ENCODE measurements at regions not wholly inside any gene's neighbourhood (a gene's known extent, or its start where the extent isn't known, plus 50 kb on each side); places are given as distances from the start of the nearest gene placed in this dataset.
"Not testable (repeated sequence)": the region's sequence is repeated elsewhere in the genome, so short reads cannot be mapped to it uniquely, and the experiment has no call there.

DNA sequence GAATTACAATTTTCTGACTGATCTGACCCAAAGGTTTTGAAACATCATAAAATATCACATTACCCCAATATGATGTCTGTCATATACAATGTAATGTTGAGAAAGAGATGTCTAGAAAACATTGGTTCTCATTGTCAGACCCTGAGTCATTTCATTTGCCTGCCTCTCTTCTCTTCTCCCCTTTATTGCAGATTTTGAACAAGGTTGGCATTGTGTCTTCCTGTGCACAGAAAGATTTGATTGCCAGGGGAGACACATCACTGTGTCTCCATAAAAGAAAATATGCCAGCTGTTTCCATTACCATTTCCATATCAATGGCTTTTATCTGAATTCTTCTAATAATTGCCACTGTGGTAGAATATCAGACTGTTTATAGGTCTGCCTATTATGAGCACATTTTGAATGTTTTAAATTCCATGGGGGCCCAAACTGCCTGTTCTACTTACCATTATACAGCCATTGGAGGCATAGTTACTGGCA, 65.6 kb downstream of the IFI44 start:
- H3K4me1 Mint-ChIP-seq, result no peaks in the 10 kb centered on the region
- H3K4me3 Mint-ChIP-seq, result no peak overlapping the region
- H3K36me3 Mint-ChIP-seq (ENCODE audit: low read depth), result no peaks in the 10 kb centered on the region
- no peak for ATAC-seq (replicated peaks)
- H3K9me3 Mint-ChIP-seq, result no peaks in the 10 kb centered on the region
- H3K27me3 Mint-ChIP-seq, result peaks cover 4% of the 10 kb centered on the region
- H3K27ac Mint-ChIP-seq, result no peak overlapping the region

DNA sequence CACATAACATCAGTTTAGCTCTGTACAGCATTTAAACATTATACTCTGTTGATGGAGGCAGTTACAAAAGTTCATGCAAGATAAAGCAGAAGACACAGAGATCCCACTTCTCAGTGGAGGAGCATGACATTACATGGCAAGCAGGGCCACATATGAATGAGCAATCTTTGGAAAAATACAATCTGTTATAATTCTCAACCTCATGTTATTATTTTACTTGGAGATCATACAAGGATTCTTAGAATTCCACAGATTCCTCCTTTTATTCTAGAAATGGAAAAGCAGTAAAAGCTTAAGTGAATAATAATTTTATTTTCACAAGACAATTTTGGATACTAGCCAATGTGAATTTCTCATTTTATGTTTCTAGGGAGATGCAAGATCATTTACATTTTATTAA, 66.6 kb downstream of the IFI44 start:
- no peak for ATAC-seq (replicated peaks)
- Mint-ChIP-seq H3K4me3 (no peak overlapping the region), H3K36me3 (ENCODE audit: low read depth) (no peaks in the 10 kb centered on the region), H3K27me3 (peaks cover 4% of the 10 kb centered on the region), H3K4me1 (no peaks in the 10 kb centered on the region), H3K9me3 (no peaks in the 10 kb centered on the region), H3K27ac (no peak overlapping the region)

DNA sequence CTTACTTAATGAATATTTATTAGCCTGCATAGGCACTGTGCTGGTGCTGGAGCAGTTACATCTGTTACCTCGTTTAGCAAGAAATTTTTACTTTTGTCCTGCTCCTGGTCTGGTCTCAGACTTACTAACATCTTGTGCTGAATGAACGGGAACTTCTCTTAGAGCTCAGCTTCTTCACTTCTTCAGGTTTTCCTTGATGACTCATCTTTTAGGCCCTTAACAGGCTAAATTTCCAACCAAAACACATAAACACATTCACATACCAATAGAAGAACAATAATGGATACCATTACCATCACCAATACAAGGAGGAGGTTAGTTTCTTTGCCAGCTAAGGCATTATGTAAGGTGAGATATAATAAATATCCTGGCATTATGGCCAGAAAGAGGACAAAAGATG, 68.9 kb downstream of the IFI44 start:
- Mint-ChIP-seq H3K27ac (no peak overlapping the region), H3K4me1 (no peaks in the 10 kb centered on the region), H3K36me3 (ENCODE audit: low read depth) (no peaks in the 10 kb centered on the region), H3K9me3 (no peaks in the 10 kb centered on the region), H3K27me3 (peaks cover 11% of the 10 kb centered on the region), H3K4me3 (no peak overlapping the region)
- no peak for ATAC-seq (replicated peaks)

DNA sequence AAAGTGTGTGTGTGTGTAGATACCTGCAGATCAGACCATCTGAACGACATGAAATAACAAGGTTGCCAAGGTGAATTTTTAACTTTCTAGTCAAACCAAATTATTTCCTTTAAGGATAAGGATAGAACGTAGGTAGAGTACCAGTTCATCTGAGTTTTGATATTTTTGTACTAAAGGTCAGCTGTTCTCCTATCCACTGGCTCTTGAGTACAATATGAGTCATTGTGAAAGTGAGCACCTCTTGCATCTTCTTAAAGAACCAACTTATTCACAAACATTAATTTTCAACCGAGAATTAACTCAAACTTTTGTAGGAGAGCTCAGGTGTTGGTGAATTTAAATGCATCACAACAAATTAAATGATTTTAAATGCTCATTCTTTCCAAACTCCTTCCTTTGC, 71.5 kb downstream of the IFI44 start:
- Mint-ChIP-seq H3K9me3 (no peaks in the 10 kb centered on the region), H3K36me3 (ENCODE audit: low read depth) (no peaks in the 10 kb centered on the region), H3K4me1 (no peaks in the 10 kb centered on the region), H3K4me3 (no peak overlapping the region), H3K27ac (no peak overlapping the region), H3K27me3 (peaks cover 14% of the 10 kb centered on the region)
- no peak for ATAC-seq (replicated peaks)

DNA sequence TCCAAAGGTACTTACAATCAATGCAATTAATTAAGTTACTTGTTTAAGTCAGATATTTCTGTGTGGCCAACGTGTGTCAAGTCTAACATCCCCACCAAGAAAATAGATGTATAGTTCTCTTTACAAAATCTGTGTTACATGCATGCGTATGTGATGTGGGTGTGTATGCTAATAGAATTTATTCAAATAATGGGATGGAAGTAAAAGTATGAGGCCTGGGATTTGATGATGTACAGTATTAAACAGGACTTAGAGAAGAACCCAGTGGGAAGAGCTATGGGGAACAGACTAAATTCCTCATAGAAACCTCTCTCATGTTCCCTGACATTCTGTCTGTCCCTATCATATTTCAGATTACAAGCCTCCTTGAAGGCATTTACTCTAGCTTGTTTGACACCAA, 72.5 kb downstream of the IFI44 start:
- no peaks in the 10 kb centered on the region for H3K9me3 Mint-ChIP-seq
- H3K4me3 Mint-ChIP-seq, result no peak overlapping the region
- no peaks in the 10 kb centered on the region for H3K36me3 Mint-ChIP-seq (ENCODE audit: low read depth)
- H3K27ac Mint-ChIP-seq, result no peak overlapping the region
- no peak for ATAC-seq (replicated peaks)
- H3K4me1 Mint-ChIP-seq, result no peaks in the 10 kb centered on the region
- H3K27me3 Mint-ChIP-seq, result peaks cover 19% of the 10 kb centered on the region

DNA sequence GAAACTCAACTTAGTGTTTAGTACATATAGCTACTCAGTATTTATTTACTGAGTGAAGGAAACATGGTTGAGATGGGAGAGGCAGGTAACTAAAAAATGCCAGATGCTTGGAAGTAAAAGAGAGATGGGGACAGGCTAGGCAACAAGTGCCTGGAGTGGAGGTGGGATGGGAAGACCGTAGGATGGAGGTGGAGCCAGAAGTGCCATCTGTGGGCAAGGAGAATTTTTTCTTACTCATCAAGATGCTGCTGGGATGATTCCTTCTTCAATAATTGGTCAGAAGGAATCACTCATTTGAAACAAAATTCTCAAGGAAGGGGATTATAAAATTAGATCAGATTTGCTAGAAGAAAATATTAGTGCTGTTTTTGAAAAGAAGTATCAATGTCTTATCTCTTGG, 72.9 kb downstream of the IFI44 start:
- H3K36me3 Mint-ChIP-seq (ENCODE audit: low read depth), result no peaks in the 10 kb centered on the region
- no peaks in the 10 kb centered on the region for H3K4me1 Mint-ChIP-seq
- H3K9me3 Mint-ChIP-seq, result no peaks in the 10 kb centered on the region
- no peak for ATAC-seq (replicated peaks)
- H3K27me3 Mint-ChIP-seq, result peaks cover 19% of the 10 kb centered on the region
- H3K27ac Mint-ChIP-seq, result no peak overlapping the region
- H3K4me3 Mint-ChIP-seq, result no peak overlapping the region

DNA sequence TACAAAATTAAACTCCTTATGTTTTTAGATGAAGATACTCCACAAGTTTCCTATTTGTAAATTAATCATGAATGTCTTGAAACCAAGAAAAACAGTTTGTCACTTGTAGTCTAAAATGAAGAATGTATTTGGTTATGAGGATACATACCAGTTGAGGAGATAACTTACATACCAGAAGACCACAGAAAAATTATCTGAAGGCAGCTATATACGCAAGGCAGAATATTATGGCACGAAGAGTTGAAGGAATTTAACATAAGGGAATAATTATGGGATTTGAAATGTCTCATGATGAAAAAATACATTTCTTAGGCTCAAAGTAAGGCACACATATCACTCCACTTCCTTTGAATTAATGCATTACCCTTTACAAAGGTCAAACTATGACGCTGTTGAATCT, 73.3 kb downstream of the IFI44 start:
- no peak for ATAC-seq (replicated peaks)
- no peaks in the 10 kb centered on the region for H3K4me1 Mint-ChIP-seq
- H3K27me3 Mint-ChIP-seq, result peaks cover 19% of the 10 kb centered on the region
- no peak overlapping the region for H3K4me3 Mint-ChIP-seq
- no peaks in the 10 kb centered on the region for H3K9me3 Mint-ChIP-seq
- H3K36me3 Mint-ChIP-seq (ENCODE audit: low read depth), result no peaks in the 10 kb centered on the region
- H3K27ac Mint-ChIP-seq, result no peak overlapping the region

DNA sequence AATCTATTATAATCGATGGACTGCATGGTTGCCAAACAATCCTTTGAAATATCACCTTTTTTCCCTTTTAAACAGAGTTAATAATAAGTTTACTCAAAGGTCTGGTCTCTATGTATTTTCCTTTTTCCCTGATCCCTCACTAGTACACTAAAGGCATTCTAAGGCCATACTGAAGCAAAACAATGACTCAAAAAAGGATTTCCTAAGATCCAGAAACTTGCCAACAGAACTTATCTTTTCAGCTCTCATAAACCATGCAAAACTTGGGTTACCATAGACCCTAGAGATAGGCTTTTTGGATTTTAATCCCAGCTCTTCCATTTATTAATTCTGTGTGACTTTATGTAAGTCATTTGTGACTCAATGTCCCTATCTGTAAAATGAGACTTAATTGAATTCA, 77.1 kb downstream of the IFI44 start:
- H3K27me3 Mint-ChIP-seq, result peaks cover 23% of the 10 kb centered on the region
- no peaks in the 10 kb centered on the region for H3K9me3 Mint-ChIP-seq
- H3K4me3 Mint-ChIP-seq, result no peak overlapping the region
- H3K27ac Mint-ChIP-seq, result no peak overlapping the region
- H3K4me1 Mint-ChIP-seq, result no peaks in the 10 kb centered on the region
- no peak for ATAC-seq (replicated peaks)
- no peaks in the 10 kb centered on the region for H3K36me3 Mint-ChIP-seq (ENCODE audit: low read depth)

DNA sequence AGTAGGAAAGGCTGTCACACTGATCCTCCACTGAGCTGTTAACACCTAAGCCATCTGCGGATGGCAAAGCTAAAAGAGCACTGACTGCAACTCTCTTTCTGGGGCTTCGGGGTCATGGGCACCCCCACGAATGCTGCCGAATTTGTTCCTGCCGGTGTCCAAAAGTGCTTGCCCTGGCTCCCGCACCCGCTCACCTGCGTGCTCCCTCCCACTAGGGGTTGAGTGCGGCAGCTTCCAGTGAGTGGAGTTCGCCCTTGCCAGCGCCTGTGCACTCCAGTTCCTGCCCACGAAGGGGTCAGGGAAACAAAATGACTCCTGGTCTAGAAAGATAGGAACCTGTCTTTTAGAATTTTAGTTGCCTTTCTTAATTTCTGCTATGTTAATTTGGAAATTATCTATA, 78.7 kb downstream of the IFI44 start:
- H3K27me3 Mint-ChIP-seq, result peaks cover 19% of the 10 kb centered on the region
- no peaks in the 10 kb centered on the region for H3K4me1 Mint-ChIP-seq
- H3K4me3 Mint-ChIP-seq, result no peak overlapping the region
- ATAC-seq (replicated peaks), result no peak
- no peak overlapping the region for H3K27ac Mint-ChIP-seq
- no peaks in the 10 kb centered on the region for H3K9me3 Mint-ChIP-seq
- no peaks in the 10 kb centered on the region for H3K36me3 Mint-ChIP-seq (ENCODE audit: low read depth)

DNA sequence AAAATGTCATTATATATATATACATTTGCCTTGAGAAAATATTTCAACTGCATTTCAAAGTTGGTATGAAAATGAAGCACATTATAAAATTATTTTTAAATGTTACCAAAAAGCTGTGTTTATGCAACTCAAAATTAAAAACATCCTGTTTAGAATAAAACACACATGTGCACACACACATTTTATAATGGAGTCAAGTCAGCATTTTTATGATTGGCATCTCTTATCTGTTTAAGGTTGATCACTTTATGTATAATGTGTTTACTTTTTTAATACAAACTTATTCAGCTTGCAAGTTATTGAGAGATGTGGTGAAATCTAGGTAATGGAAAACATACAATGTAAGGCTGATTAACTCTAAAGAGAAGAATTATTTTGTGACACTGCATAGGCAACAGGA, 80.4 kb downstream of the IFI44 start:
- no peak overlapping the region for H3K4me3 Mint-ChIP-seq
- H3K9me3 Mint-ChIP-seq, result no peaks in the 10 kb centered on the region
- no peaks in the 10 kb centered on the region for H3K4me1 Mint-ChIP-seq
- no peak for ATAC-seq (replicated peaks)
- peaks cover 15% of the 10 kb centered on the region for H3K27me3 Mint-ChIP-seq
- no peak overlapping the region for H3K27ac Mint-ChIP-seq
- H3K36me3 Mint-ChIP-seq (ENCODE audit: low read depth), result no peaks in the 10 kb centered on the region

DNA sequence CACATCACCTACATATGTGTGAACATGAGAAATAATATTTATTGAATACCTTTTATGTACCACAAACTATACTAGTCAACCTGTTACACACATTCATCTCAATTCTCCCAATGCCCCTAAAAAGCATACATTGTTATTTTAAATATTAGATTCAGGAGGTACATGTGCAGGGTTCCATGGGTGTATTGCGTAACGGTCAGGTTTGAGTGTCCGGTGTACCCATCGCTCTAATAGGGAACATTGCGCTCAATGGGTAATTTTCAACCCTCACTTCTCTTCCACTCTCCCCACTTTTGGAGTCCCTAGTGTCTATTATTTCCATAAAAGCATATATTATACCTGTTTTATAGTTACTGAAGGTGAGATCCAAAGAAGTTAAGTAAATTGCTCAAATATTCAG, 82.0 kb downstream of the IFI44 start:
- H3K36me3 Mint-ChIP-seq (ENCODE audit: low read depth), result no peaks in the 10 kb centered on the region
- no peaks in the 10 kb centered on the region for H3K9me3 Mint-ChIP-seq
- no peaks in the 10 kb centered on the region for H3K4me1 Mint-ChIP-seq
- H3K27me3 Mint-ChIP-seq, result peaks cover 13% of the 10 kb centered on the region
- ATAC-seq (replicated peaks), result no peak
- no peak overlapping the region for H3K27ac Mint-ChIP-seq
- no peak overlapping the region for H3K4me3 Mint-ChIP-seq

DNA sequence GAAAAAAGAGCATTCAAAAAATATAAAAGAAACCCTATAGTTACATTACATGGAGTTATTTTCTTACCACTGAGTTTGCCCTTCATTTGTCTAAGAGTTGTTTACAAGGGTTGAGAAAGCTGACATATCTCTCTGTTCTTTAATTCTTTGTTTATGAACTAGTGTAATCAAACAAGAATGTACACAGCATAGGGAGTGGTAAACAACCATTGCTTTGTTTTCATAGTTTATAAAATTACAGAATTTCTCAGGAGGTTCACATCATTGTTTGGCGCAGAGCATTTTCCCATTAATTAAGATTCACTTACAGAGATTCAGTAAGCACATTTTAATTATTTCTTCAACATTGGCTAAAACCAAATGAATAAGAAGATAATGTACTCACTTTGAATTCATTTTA, 87.6 kb downstream of the IFI44 start:
- no peak overlapping the region for H3K4me3 Mint-ChIP-seq
- H3K9me3 Mint-ChIP-seq, result peaks cover 6% of the 10 kb centered on the region
- no peaks in the 10 kb centered on the region for H3K4me1 Mint-ChIP-seq
- no peak overlapping the region for H3K27ac Mint-ChIP-seq
- H3K36me3 Mint-ChIP-seq (ENCODE audit: low read depth), result no peaks in the 10 kb centered on the region
- peaks cover 15% of the 10 kb centered on the region for H3K27me3 Mint-ChIP-seq
- ATAC-seq (replicated peaks), result no peak

DNA sequence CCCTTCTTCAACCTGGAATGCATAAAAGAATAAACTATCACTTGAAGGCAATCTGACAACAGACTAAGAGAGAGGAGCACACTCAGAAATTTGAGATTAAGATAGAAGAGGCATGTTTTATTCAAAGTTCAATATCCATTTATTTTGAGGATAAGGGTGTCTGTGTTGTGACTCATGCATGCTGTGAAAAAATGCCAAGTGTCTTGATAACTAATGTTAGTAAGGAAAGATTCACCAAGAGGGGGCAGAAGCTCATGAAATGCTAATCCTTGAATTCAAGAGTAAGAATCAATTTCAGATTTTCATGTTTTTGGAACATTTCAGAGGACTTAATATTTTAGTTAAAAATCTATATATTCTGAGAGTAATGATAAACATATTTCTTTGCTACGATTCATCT, 94.0 kb downstream of the IFI44 start:
- ATAC-seq (replicated peaks), result no peak
- Mint-ChIP-seq H3K9me3 (peaks cover under 1% of the 10 kb centered on the region), H3K27me3 (peaks cover 14% of the 10 kb centered on the region), H3K4me1 (no peaks in the 10 kb centered on the region), H3K27ac (no peak overlapping the region), H3K36me3 (ENCODE audit: low read depth) (no peaks in the 10 kb centered on the region), H3K4me3 (no peak overlapping the region)

DNA sequence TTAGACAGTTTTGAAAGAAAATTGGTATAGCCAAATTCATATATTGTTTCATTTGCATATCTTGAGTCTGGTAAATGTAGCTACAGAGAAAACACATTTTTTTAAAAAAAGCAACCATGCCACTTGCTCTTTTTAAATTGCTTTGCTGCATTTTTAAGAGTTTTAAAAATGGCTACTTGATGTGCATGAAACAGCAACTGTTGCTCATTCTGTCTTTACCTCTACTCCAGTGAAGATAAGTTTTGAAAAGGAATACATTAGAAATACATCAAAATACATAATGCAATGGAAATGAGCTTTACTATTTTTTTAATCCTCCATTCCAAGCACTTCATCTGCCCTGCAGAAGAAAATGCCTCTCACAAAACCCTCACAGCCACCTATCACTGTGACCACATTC, 95.5 kb downstream of the IFI44 start:
- H3K36me3 Mint-ChIP-seq (ENCODE audit: low read depth), result no peaks in the 10 kb centered on the region
- H3K27me3 Mint-ChIP-seq, result peaks cover 13% of the 10 kb centered on the region
- H3K4me3 Mint-ChIP-seq, result no peak overlapping the region
- no peak for ATAC-seq (replicated peaks)
- no peaks in the 10 kb centered on the region for H3K9me3 Mint-ChIP-seq
- no peak overlapping the region for H3K27ac Mint-ChIP-seq
- no peaks in the 10 kb centered on the region for H3K4me1 Mint-ChIP-seq

DNA sequence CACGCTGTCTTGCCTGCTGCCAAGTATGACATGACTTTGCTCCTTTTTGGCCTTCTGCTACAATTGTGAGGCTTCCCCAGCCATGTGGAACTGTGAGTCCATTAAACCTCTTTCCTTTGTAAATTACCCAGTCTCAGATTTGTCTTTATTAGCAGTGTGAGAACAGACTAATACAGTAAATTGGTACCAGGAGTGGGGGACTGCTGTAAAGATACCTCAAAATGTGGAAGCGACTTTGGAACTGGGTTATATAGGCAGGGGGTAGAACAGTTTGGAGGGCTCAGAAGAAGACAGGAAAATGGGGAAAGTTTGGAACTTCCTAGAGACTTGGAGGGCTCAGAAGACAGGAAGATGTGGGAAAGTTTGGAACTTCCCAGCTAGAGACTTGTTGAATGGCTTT, 104.0 kb downstream of the IFI44 start:
- ATAC-seq (replicated peaks); H3K27ac Mint-ChIP-seq; H3K4me1 Mint-ChIP-seq; H3K4me3 Mint-ChIP-seq; H3K36me3 Mint-ChIP-seq (ENCODE audit: low read depth): not testable (repeated sequence)
- Mint-ChIP-seq H3K27me3 (peaks cover 12% of the 10 kb centered on the region), H3K9me3 (peaks cover 11% of the 10 kb centered on the region)

DNA sequence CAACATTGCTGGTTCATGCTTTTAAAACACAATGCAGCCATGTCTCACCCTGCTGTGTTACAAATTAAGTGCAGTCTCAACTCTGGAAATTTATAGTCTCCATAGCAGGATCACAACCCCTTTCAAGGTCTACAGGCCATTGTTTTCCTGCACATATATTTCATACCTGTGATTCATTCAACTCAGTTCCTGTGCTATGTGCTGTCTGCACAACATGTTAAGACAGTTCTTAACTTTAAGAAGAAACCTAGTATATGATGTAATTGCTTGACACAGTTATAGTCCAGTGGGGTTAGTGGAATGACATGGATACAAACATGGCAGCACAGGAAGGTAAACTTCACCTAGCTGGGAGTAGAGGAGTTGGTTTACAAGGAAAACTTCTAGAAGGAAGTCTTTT, 106.4 kb downstream of the IFI44 start:
- no peaks in the 10 kb centered on the region for H3K4me1 Mint-ChIP-seq
- H3K9me3 Mint-ChIP-seq, result peaks cover 11% of the 10 kb centered on the region
- H3K27me3 Mint-ChIP-seq, result peaks cover 8% of the 10 kb centered on the region
- no peak overlapping the region for H3K27ac Mint-ChIP-seq
- no peak overlapping the region for H3K4me3 Mint-ChIP-seq
- ATAC-seq (replicated peaks), result no peak
- H3K36me3 Mint-ChIP-seq (ENCODE audit: low read depth), result no peaks in the 10 kb centered on the region
